ENCODE measurements at regions not wholly inside any gene's neighbourhood (a gene's known extent, or its start where the extent isn't known, plus 50 kb on each side); places are given as distances from the start of the nearest gene placed in this dataset.

DNA sequence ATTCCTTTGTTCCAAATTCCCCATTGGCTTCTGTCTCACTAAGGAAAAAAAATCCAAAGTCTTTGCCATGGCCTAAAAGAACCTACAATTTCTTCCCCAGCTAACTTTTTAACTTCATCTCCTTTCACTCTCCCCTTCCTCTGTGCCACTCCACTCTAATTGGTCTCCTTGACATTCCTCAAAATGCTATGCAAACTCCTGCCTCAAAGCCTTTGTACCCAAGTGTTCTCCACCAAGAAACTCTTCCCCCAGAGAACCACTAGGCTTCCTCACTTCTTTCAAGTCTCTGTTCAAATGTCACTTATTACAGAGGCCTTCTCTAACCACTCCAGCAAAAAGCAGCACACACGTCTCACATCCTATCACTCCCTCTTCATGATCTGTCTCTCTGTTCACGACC, 91.6 kb upstream of the NR4A3 start:
- CTCF ChIA-PET: no interaction called here
- Mint-ChIP-seq H3K4me3 (no peak overlapping the region), H3K36me3 (ENCODE audit: low read depth) (no peaks in the 10 kb centered on the region), H3K27me3 (ENCODE audit: low read depth) (peaks cover 2% of the 10 kb centered on the region), H3K27ac (no peak overlapping the region), H3K9me3 (ENCODE audit: insufficient read depth) (no peaks in the 10 kb centered on the region), H3K4me1 (ENCODE audit: low read depth) (peaks cover 6% of the 10 kb centered on the region)
- ATAC-seq (no peak), DNase-seq (no peak)
- POLR2A ChIA-PET: no interaction called here

GRCh38 chr9:99731950-99732349, 89.7 kb upstream of the NR4A3 start:
- H3K27ac Mint-ChIP-seq: no peak overlapping the region
- H3K4me3 Mint-ChIP-seq: no peak overlapping the region
- ChIA-PET CTCF (no interaction called here), POLR2A (no interaction called here)
- peaks cover 6% of the 10 kb centered on the region for H3K4me1 Mint-ChIP-seq (ENCODE audit: low read depth)
- H3K9me3 Mint-ChIP-seq (ENCODE audit: insufficient read depth): no peaks in the 10 kb centered on the region
- DNase-seq: no peak
- H3K36me3 Mint-ChIP-seq (ENCODE audit: low read depth): no peaks in the 10 kb centered on the region
- no peak for ATAC-seq
- peaks cover 7% of the 10 kb centered on the region for H3K27me3 Mint-ChIP-seq (ENCODE audit: low read depth)

GRCh38 chr9:99732715-99733114, 89.0 kb upstream of the NR4A3 start:
- DNase-seq (no peak), ATAC-seq (no peak)
- no peaks in the 10 kb centered on the region for H3K9me3 Mint-ChIP-seq (ENCODE audit: insufficient read depth)
- H3K36me3 Mint-ChIP-seq (ENCODE audit: low read depth): no peaks in the 10 kb centered on the region
- ChIA-PET CTCF (no interaction called here), POLR2A (no interaction called here)
- H3K4me1 Mint-ChIP-seq (ENCODE audit: low read depth): peaks cover 6% of the 10 kb centered on the region
- no peak overlapping the region for H3K4me3 Mint-ChIP-seq
- H3K27ac Mint-ChIP-seq: no peak overlapping the region
- H3K27me3 Mint-ChIP-seq (ENCODE audit: low read depth): peaks cover 13% of the 10 kb centered on the region

DNA sequence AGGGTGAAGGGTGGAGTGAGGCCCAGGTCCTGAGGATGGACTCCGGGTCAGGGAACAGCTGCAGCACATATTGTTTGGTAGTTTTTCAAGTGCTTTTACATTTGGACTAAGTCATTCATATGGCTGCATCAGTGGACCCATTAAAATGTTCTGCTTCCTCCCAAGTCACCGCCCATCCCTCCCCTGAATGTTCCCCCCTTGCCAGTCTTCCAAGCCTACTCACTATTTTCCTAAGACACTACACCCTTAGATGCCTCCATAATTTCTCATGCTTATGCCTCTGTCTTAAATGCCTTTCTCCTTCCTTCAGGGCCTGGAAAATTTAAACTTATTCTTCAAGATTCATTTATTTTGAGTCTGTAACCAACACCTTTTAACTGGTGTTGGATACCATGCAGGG, 86.6 kb upstream of the NR4A3 start:
- ATAC-seq (no peak), DNase-seq (no peak)
- Mint-ChIP-seq H3K36me3 (ENCODE audit: low read depth) (no peaks in the 10 kb centered on the region), H3K4me1 (ENCODE audit: low read depth) (peaks cover 6% of the 10 kb centered on the region), H3K27ac (peak overlapping the region; percentile 2), H3K4me3 (no peak overlapping the region), H3K9me3 (ENCODE audit: insufficient read depth) (no peaks in the 10 kb centered on the region), H3K27me3 (ENCODE audit: low read depth) (peaks cover 13% of the 10 kb centered on the region)
- ChIA-PET CTCF (no interaction called here), POLR2A (no interaction called here)

GRCh38 chr9:99736291-99736690, 85.4 kb upstream of the NR4A3 start:
- no peak overlapping the region for H3K4me3 Mint-ChIP-seq
- no peaks in the 10 kb centered on the region for H3K9me3 Mint-ChIP-seq (ENCODE audit: insufficient read depth)
- H3K4me1 Mint-ChIP-seq (ENCODE audit: low read depth): peaks cover 11% of the 10 kb centered on the region
- DNase-seq: no peak
- H3K27ac Mint-ChIP-seq: no peak overlapping the region
- H3K27me3 Mint-ChIP-seq (ENCODE audit: low read depth): peaks cover 16% of the 10 kb centered on the region
- CTCF ChIA-PET: no interaction called here
- H3K36me3 Mint-ChIP-seq (ENCODE audit: low read depth): no peaks in the 10 kb centered on the region
- POLR2A ChIA-PET: no interaction called here
- no peak for ATAC-seq

GRCh38 chr9:99737649-99738048, 84.0 kb upstream of the NR4A3 start:
- H3K9me3 Mint-ChIP-seq (ENCODE audit: insufficient read depth): no peaks in the 10 kb centered on the region
- ChIA-PET POLR2A (no interaction called here), CTCF (no interaction called here)
- no peak overlapping the region for H3K27ac Mint-ChIP-seq
- H3K4me3 Mint-ChIP-seq: no peak overlapping the region
- H3K4me1 Mint-ChIP-seq (ENCODE audit: low read depth): peaks cover 9% of the 10 kb centered on the region
- no peaks in the 10 kb centered on the region for H3K36me3 Mint-ChIP-seq (ENCODE audit: low read depth)
- ATAC-seq (no peak), DNase-seq (no peak)
- peaks cover 16% of the 10 kb centered on the region for H3K27me3 Mint-ChIP-seq (ENCODE audit: low read depth)

DNA sequence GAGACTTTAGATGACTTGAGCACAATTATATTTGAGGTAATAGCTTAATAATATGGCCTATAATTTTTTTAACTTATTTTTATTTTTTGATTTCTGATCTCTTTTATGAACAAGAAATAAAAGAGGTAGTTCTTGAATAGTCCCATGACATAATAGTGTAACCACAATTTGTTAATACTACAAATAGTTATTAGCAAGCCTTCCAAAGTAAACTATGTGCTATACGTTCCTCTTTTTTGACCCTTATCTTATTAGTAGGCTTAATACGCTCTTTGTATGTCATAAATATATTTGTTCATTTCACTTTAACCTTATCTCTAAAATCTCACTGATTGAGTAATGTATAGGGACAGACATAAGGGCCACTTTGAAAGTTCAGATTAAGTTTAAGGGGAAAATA, 78.7 kb upstream of the NR4A3 start:
- DNase-seq (no peak), ATAC-seq (no peak)
- H3K9me3 Mint-ChIP-seq (ENCODE audit: insufficient read depth): no peaks in the 10 kb centered on the region
- POLR2A ChIA-PET: no interaction called here
- H3K27ac Mint-ChIP-seq: no peak overlapping the region
- H3K4me3 Mint-ChIP-seq: no peak overlapping the region
- peaks cover 4% of the 10 kb centered on the region for H3K4me1 Mint-ChIP-seq (ENCODE audit: low read depth)
- no peaks in the 10 kb centered on the region for H3K36me3 Mint-ChIP-seq (ENCODE audit: low read depth)
- CTCF ChIA-PET: no interaction called here
- peaks cover 3% of the 10 kb centered on the region for H3K27me3 Mint-ChIP-seq (ENCODE audit: low read depth)

GRCh38 chr9:99743455-99743854, 78.2 kb upstream of the NR4A3 start:
- H3K36me3 Mint-ChIP-seq (ENCODE audit: low read depth): no peaks in the 10 kb centered on the region
- peaks cover 4% of the 10 kb centered on the region for H3K4me1 Mint-ChIP-seq (ENCODE audit: low read depth)
- H3K4me3 Mint-ChIP-seq: no peak overlapping the region
- CTCF ChIA-PET: no interaction called here
- H3K9me3 Mint-ChIP-seq (ENCODE audit: insufficient read depth): no peaks in the 10 kb centered on the region
- peaks cover 3% of the 10 kb centered on the region for H3K27me3 Mint-ChIP-seq (ENCODE audit: low read depth)
- ATAC-seq (no peak), DNase-seq (no peak)
- H3K27ac Mint-ChIP-seq: no peak overlapping the region
- POLR2A ChIA-PET: no interaction called here

- DNase-seq (no peak), ATAC-seq (no peak)
- POLR2A ChIA-PET: no interaction called here
- Mint-ChIP-seq H3K4me1 (ENCODE audit: low read depth) (peaks cover 4% of the 10 kb centered on the region), H3K36me3 (ENCODE audit: low read depth) (no peaks in the 10 kb centered on the region), H3K9me3 (ENCODE audit: insufficient read depth) (no peaks in the 10 kb centered on the region), H3K27ac (no peak overlapping the region), H3K4me3 (no peak overlapping the region), H3K27me3 (ENCODE audit: low read depth) (peaks cover 3% of the 10 kb centered on the region)
- CTCF ChIA-PET: no interaction called here
Measured at GRCh38 chr9:99744132-99744531, 77.6 kb upstream of the NR4A3 start.

DNA sequence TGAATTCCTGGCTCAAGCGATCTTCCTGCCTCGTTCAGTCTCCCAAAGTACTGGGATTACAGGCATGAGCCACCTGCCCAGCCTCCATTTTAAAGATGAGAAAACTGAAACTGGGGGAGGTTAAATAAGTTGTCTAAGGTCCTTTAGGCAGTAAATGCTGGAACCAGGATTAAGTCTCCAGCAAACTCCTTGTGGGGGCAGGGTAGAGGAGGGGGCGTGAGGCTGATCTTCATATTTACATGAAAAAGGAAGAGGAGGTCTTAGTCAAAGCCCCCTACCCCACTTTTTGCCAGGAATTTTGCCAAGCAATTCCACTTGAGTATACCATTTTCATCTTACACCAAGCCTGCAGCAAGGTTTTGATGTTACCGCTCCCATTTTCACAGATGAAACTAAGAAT, 76.6 kb upstream of the NR4A3 start:
- DNase-seq (no peak), ATAC-seq (no peak)
- ChIA-PET CTCF (no interaction called here), POLR2A (no interaction called here)
- Mint-ChIP-seq H3K4me3 (no peak overlapping the region), H3K27me3 (ENCODE audit: low read depth) (peaks cover 3% of the 10 kb centered on the region), H3K36me3 (ENCODE audit: low read depth) (no peaks in the 10 kb centered on the region), H3K27ac (no peak overlapping the region), H3K4me1 (ENCODE audit: low read depth) (peaks cover 4% of the 10 kb centered on the region), H3K9me3 (ENCODE audit: insufficient read depth) (no peaks in the 10 kb centered on the region)

DNA sequence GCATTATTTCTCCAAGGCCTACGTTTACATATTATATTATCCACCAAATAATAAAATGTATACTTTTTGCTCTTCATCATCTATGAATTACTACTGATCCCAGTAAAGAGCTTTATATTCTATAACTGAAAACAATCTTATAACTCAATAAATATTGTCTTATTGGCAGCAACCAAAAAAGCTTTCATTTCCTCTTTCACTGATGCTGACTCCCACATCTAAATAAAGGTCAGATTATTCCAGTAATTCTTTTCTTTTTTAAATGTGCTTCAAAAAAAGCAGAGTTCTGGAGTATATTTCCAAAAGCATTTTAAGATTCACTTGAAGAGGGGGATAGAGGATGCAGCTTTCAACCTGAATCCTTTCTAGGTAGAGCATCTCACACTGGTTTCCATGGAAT, 75.3 kb upstream of the NR4A3 start:
- Mint-ChIP-seq H3K4me1 (ENCODE audit: low read depth) (no peaks in the 10 kb centered on the region), H3K9me3 (ENCODE audit: insufficient read depth) (no peaks in the 10 kb centered on the region), H3K36me3 (ENCODE audit: low read depth) (no peaks in the 10 kb centered on the region), H3K27me3 (ENCODE audit: low read depth) (peaks cover 3% of the 10 kb centered on the region), H3K27ac (no peak overlapping the region), H3K4me3 (no peak overlapping the region)
- DNase-seq (no peak), ATAC-seq (no peak)
- POLR2A ChIA-PET: no interaction called here
- CTCF ChIA-PET: no interaction called here

GRCh38 chr9:99748266-99748665, 73.4 kb upstream of the NR4A3 start:
- ChIA-PET CTCF (no interaction called here), POLR2A (no interaction called here)
- no peaks in the 10 kb centered on the region for H3K9me3 Mint-ChIP-seq (ENCODE audit: insufficient read depth)
- no peaks in the 10 kb centered on the region for H3K36me3 Mint-ChIP-seq (ENCODE audit: low read depth)
- no peak overlapping the region for H3K27ac Mint-ChIP-seq
- H3K4me1 Mint-ChIP-seq (ENCODE audit: low read depth): no peaks in the 10 kb centered on the region
- H3K27me3 Mint-ChIP-seq (ENCODE audit: low read depth): peaks cover 6% of the 10 kb centered on the region
- H3K4me3 Mint-ChIP-seq: no peak overlapping the region
- ATAC-seq: no peak
- no peak for DNase-seq

DNA sequence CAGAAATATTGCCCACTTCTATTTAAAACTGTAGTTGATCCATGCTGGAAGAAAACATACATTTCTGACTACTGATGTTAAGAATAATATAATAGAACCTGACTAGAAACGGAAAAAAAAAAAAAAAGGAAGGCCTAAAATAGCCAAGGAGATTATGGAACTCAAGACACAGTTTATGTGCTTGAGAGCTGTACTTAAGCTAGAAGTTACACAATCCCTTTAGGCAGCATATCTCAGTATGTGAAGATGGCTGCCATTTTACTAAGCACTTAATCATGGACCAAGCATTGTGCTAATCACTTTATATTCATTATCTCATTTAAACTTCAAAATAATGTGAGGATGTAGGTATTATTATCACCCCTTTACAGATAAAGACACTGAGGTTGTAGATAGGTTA, 73.0 kb upstream of the NR4A3 start:
- POLR2A ChIA-PET: no interaction called here
- DNase-seq: no peak
- no peak for ATAC-seq
- Mint-ChIP-seq H3K27me3 (ENCODE audit: low read depth) (peaks cover 8% of the 10 kb centered on the region), H3K4me1 (ENCODE audit: low read depth) (no peaks in the 10 kb centered on the region), H3K9me3 (ENCODE audit: insufficient read depth) (no peaks in the 10 kb centered on the region), H3K4me3 (no peak overlapping the region), H3K27ac (no peak overlapping the region), H3K36me3 (ENCODE audit: low read depth) (no peaks in the 10 kb centered on the region)
- CTCF ChIA-PET: no interaction called here

DNA sequence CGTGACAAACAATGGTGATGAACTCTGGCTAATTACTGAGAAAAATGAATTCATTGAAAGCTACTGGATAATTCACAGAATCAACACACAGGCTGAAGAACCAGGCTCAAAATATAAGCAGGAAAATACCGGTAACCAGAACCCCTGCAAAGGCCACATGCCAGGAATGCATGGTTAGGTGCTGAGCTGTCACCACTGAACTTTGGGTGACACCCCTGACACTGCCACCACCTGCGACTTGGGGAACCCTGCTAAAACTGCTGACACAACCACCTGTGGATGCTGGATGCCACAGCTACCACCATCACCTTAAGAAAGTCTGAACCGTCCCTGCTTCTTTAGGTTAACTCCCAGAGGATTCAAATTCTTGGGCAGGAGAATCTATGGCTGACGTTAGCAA, 72.0 kb upstream of the NR4A3 start:
- Mint-ChIP-seq H3K27ac (no peak overlapping the region), H3K36me3 (ENCODE audit: low read depth) (no peaks in the 10 kb centered on the region), H3K4me3 (no peak overlapping the region), H3K4me1 (ENCODE audit: low read depth) (no peaks in the 10 kb centered on the region), H3K9me3 (ENCODE audit: insufficient read depth) (no peaks in the 10 kb centered on the region), H3K27me3 (ENCODE audit: low read depth) (peaks cover 10% of the 10 kb centered on the region)
- DNase-seq: no peak
- no peak for ATAC-seq
- POLR2A ChIA-PET: no interaction called here
- CTCF ChIA-PET: no interaction called here

All from activated CD8-positive, alpha-beta T cell treated with anti-CD3 and anti-CD28 coated beads, Interleukin-2, amount 10 ng/mL, durations not matched to agents 7 days and 5 days (primary cell).